Neural progenitor cell (in vitro differentiated cells): ENCODE measurements at regions not wholly inside any gene's neighbourhood (a gene's known extent, or its start where the extent isn't known, plus 50 kb on each side); places are given as distances from the start of the nearest gene placed in this dataset.

ENCODE experiments used
- DNase-seq: peaks from one replicate; pipeline ENCODE4 v3.0.0-alpha.2; 2016; ENCODE audit warnings: low spot score
- H2AFZ ChIP-seq: fragments of 200-600 bp; sonication (generic); replicated peaks from 2 replicates; pipeline ENCODE4 v1.6.1; 2016; ENCODE audit warnings: antibody characterized with exemption
- H3F3A ChIP-seq: fragments of 200-600 bp; sonication (generic); 2 replicates; pipeline ENCODE4 v1.6.1; 2016; ENCODE audit warnings: antibody characterized with exemption, low read depth
- H3K27ac ChIP-seq: fragments of 200-600 bp; sonication (generic); 2 replicates; pipeline ENCODE4 v1.5.1; 2016; ENCODE audit warnings: mild to moderate bottlenecking
- H3K27me3 ChIP-seq: fragments of 200-600 bp; sonication (generic); 2 replicates; pipeline ENCODE4 v1.6.1; 2016; ENCODE audit warnings: mild to moderate bottlenecking, moderate library complexity
- H3K36me3 ChIP-seq: fragments of 200-600 bp; sonication (generic); 2 replicates; pipeline ENCODE4 v1.5.1; 2016
- H3K4me1 ChIP-seq: fragments of 200-600 bp; sonication (generic); 2 replicates; pipeline ENCODE4 v1.6.1; 2016; ENCODE audit warnings: mixed run types
- H3K4me2 ChIP-seq: fragments of 200-600 bp; sonication (generic); 2 replicates; pipeline ENCODE4 v1.6.1; 2016
- H3K4me3 ChIP-seq: fragments of 200-600 bp; sonication (generic); 2 replicates; pipeline ENCODE4 v1.5.1; 2016
- H3K79me2 ChIP-seq: fragments of 200-600 bp; sonication (generic); 2 replicates; pipeline ENCODE4 v1.6.1; 2016; ENCODE audit warnings: low read depth
- H3K9ac ChIP-seq: fragments of 200-600 bp; sonication (generic); 2 replicates; pipeline ENCODE4 v1.6.1; 2016
- H3K9me3 ChIP-seq: fragments of 200-600 bp; sonication (generic); 2 replicates; pipeline ENCODE4 v1.5.1; 2016; ENCODE audit warnings: low read depth
- H4K20me1 ChIP-seq: fragments of 200-600 bp; sonication (generic); 2 replicates; pipeline ENCODE4 v1.6.1; 2016; ENCODE audit warnings: low read depth
- H3K27ac Mint-ChIP-seq: 3 replicates; pipeline ENCODE4 v1.8.0; 2021; ENCODE audit warnings: mixed read lengths
- H3K27me3 Mint-ChIP-seq: 2 replicates; pipeline ENCODE4 v1.8.0; 2022; ENCODE audit warnings: low read depth, mild to moderate bottlenecking, inconsistent platforms, moderate library complexity, mixed read lengths; ENCODE audit not compliant: insufficient read depth
- H3K36me3 Mint-ChIP-seq: 3 replicates; pipeline ENCODE4 v1.8.0; 2021; ENCODE audit warnings: mixed read lengths
- H3K4me1 Mint-ChIP-seq: 3 replicates; pipeline ENCODE4 v1.8.0; 2021; ENCODE audit warnings: mixed read lengths
- H3K4me3 Mint-ChIP-seq: 3 replicates; pipeline ENCODE4 v1.8.0; 2021; ENCODE audit warnings: mild to moderate bottlenecking, moderate library complexity, mixed read lengths
- H3K9me3 Mint-ChIP-seq: 3 replicates; pipeline ENCODE4 v1.8.0; 2020; ENCODE audit warnings: mixed read lengths
- CTCF ChIP-seq: fragments of 200-600 bp; sonication (generic); IDR thresholded peaks from 2 replicates; pipeline ENCODE4 v1.5.1; 2017; ENCODE audit warnings: antibody characterized with exemption, mild to moderate bottlenecking
- EZH2 ChIP-seq: fragments of 200-600 bp; sonication (generic); IDR thresholded peaks from 2 replicates; pipeline ENCODE4 v1.6.1; 2017; ENCODE audit warnings: antibody characterized with exemption, mild to moderate bottlenecking, moderate library complexity
- EZH2phosphoT487 ChIP-seq: fragments of 200-600 bp; sonication (generic); IDR thresholded peaks from 2 replicates; pipeline ENCODE4 v1.6.1; 2017; ENCODE audit warnings: antibody characterized with exemption

GRCh38 chr12:116366456-116366776 lies 88.9 kb upstream of the MED13L start:
- H3K9me3 ChIP-seq = no peaks in the 10 kb centered on the region
- no peaks in the 10 kb centered on the region for H3K27me3 ChIP-seq
- H3K4me1 ChIP-seq = peaks cover 14% of the 10 kb centered on the region
- H3K27ac Mint-ChIP-seq = no peak overlapping the region
- H3K9ac ChIP-seq = no peak overlapping the region
- TF ChIP-seq EZH2 (no peak), EZH2phosphoT487 (no peak), CTCF (no peak)
- H3K4me2 ChIP-seq = no peak overlapping the region
- no peak overlapping the region for H3K4me3 ChIP-seq
- H3F3A ChIP-seq = peaks cover 12% of the 10 kb centered on the region
- no peak overlapping the region for H3K4me3 Mint-ChIP-seq
- no peak overlapping the region for H3K27ac ChIP-seq
- H4K20me1 ChIP-seq = no peaks in the 10 kb centered on the region
- no peaks in the 10 kb centered on the region for H3K9me3 Mint-ChIP-seq
- peaks cover 11% of the 10 kb centered on the region for H3K27me3 Mint-ChIP-seq
- H2AFZ ChIP-seq = no peak overlapping the region
- H3K79me2 ChIP-seq = no peaks in the 10 kb centered on the region
- DNase-seq = peak; percentile 21
- peaks cover 22% of the 10 kb centered on the region for H3K4me1 Mint-ChIP-seq
- no peaks in the 10 kb centered on the region for H3K36me3 Mint-ChIP-seq
- H3K36me3 ChIP-seq = no peaks in the 10 kb centered on the region

- Mint-ChIP-seq H3K4me3 (no peak overlapping the region), H3K36me3 (no peaks in the 10 kb centered on the region), H3K27ac (no peak overlapping the region), H3K27me3 (peaks cover 11% of the 10 kb centered on the region), H3K4me1 (peaks cover 23% of the 10 kb centered on the region), H3K9me3 (no peaks in the 10 kb centered on the region)
- Histone ChIP-seq H3F3A (peaks cover 12% of the 10 kb centered on the region), H4K20me1 (no peaks in the 10 kb centered on the region), H3K79me2 (no peaks in the 10 kb centered on the region), H3K4me3 (no peak overlapping the region), H3K4me1 (peaks cover 14% of the 10 kb centered on the region), H3K9me3 (no peaks in the 10 kb centered on the region), H3K27ac (no peak overlapping the region), H3K9ac (no peak overlapping the region), H3K36me3 (no peaks in the 10 kb centered on the region), H3K27me3 (no peaks in the 10 kb centered on the region), H2AFZ (no peak overlapping the region), H3K4me2 (no peak overlapping the region)
- no peak for DNase-seq
- TF ChIP-seq EZH2phosphoT487 (no peak), CTCF (no peak), EZH2 (no peak)
These were observed 89.3 kb upstream of the MED13L start for GRCh38 chr12:116366824-116367223.

- no peak for DNase-seq
- Histone ChIP-seq H2AFZ (peak overlapping the region; percentile 73), H3K9ac (no peak overlapping the region), H3K9me3 (no peaks in the 10 kb centered on the region), H3K27me3 (no peaks in the 10 kb centered on the region), H3K27ac (no peak overlapping the region), H4K20me1 (no peaks in the 10 kb centered on the region), H3K4me1 (peaks cover 14% of the 10 kb centered on the region), H3K4me3 (no peak overlapping the region), H3K79me2 (no peaks in the 10 kb centered on the region), H3F3A (peaks cover 12% of the 10 kb centered on the region), H3K36me3 (no peaks in the 10 kb centered on the region), H3K4me2 (peak overlapping the region; percentile 19)
- peaks cover 11% of the 10 kb centered on the region for H3K27me3 Mint-ChIP-seq
- H3K27ac Mint-ChIP-seq = peak overlapping the region; percentile 4
- H3K36me3 Mint-ChIP-seq = no peaks in the 10 kb centered on the region
- H3K9me3 Mint-ChIP-seq = no peaks in the 10 kb centered on the region
- peaks cover 31% of the 10 kb centered on the region for H3K4me1 Mint-ChIP-seq
- TF ChIP-seq CTCF = no peak
- no peak for TF ChIP-seq EZH2
- TF ChIP-seq EZH2phosphoT487 = no peak
- no peak overlapping the region for H3K4me3 Mint-ChIP-seq
These were observed 91.0 kb upstream of the MED13L start for GRCh38 chr12:116368196-116369194.
